NCI-H2196 treated with DMSO at 0.1 percent for 48 hours (cell line): ENCODE measurements at regions not wholly inside any gene's neighbourhood (a gene's known extent, or its start where the extent isn't known, plus 50 kb on each side); places are given as distances from the start of the nearest gene placed in this dataset.

ENCODE experiments used
- DNase-seq: peaks from one replicate; lab custom pipeline; 2025; ENCODE audit not compliant: unreplicated experiment; lab: John Stamatoyannopoulos, UW

DNA sequence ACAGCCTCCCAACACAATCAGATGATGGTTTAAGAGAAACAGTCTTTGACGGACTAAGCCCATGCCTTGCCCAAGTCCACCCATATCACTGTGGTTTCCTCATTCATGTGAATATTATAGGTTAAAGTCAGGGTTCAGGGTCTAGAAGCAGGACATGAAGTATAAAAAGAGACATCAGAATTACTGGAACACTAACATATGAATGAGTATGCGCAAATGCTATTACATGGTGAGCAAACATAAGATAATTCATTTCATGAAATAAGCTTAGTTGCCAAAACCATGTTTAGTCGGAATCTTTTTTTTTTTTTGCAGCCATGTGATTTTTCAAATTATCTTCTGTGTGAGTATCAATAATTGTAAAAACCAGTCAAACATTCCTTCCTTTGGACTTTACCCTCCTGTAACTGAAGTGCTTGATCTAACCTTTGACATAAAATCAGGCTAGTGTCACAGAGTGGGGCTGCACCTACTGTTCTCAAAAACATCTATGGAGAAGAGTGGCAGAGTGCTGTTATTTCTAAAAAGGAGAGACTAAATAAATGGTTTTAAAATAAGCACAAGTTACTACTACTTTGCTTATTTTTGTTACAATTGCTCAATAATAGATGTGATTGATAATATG lies 84.9 kb upstream of the NRIP1 start:
- DNase-seq, result no peak

DNA sequence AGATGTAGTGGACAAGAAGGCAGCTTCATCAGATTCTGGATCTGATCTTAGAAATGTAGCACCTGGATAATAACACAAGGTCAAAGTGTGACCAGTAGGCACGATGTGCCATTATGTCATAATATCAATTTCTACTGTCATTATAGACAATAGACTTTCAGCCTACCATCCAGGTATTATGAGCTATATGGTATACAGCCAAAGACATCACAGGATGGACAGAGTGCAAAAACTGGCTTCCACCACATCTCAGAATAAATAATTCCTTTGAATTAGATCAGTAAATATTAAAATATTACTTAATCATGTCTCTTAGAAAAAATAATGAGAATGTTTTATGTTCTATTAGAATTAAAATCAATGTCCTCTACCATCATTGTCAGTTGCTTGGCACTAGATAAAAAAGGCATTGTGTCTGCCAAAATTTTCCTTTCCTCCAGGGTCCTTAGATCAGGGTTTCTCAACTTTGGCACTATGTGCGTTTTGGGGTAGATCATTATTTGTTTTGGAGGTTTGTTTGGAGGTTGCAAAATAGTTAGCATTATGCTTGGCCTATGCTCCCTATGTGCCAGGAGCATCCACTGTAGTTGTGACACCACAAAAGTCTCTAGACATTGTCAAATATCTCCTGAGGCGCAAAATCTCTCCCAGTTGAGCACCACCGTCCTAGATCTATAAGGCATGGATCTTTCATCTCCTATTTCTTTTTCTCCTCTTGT lies 86.7 kb upstream of the NRIP1 start:
- DNase-seq, result no peak

DNA sequence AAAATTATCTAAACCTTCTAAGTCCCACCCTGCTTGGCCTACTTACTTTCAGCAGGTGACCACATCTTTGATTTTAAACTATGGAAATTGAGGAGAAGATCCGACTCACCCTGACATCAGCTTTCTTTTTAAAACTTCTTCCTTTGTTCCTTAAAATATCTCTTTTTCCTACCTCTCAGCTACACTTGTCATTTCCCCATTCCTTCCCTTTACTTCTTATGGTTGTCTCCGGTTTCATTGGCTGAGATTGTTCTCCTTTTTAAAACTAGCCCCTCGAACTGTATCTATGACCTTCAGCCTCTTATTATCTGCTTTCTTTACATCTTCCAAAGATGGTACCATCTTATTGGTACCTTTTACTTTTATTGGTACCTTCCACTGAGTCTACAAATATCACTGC lies 87.8 kb upstream of the NRIP1 start:
- no peak for DNase-seq

DNA sequence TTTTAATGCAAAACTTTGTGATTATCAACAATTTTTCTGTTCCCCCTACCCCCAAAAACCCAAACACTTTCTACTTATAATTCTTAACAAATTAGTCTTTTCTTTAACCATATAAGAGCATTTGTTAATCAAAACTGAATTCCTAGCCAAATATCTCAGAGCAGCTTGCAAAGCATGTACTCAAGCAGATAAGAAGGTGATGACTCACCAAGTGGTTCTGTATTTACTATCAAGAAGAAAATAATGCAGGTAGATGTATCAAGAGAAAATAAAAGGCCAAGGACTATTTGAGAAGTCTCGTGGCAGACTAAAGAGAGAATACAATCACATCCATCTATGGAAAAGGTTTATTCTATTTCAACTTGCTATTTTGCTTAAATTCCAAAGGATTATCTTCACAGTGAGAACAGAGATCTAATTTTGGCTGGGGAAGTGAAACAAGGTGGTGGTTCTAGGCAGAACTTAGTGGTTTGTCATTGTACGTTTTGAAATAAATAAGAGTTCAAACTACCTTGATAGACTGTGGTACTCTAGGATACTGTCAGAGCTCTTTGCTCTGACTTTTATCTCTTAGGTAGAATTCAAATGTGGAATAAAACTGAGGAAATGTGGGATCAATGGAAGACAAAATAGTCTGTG lies 94.7 kb upstream of the NRIP1 start:
- DNase-seq, result no peak

DNA sequence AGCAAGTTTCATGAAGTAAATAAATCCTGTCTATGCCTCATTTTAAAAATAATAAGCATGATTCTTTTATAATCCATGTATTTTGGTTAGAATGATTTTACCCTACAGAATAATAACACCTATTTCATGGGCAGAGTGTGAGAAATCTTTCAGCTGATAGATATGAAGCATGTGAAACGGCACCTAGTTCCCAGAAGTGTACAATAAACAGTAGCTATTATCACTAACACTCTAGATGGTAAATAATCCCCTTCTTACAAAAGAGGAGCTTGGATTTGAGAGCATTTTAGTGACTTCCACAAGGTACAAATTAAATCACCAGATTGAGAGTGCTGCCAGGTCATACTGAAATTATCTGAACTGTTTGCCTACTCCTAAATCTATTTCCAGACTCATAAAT lies 95.3 kb upstream of the NRIP1 start:
- no peak for DNase-seq

DNA sequence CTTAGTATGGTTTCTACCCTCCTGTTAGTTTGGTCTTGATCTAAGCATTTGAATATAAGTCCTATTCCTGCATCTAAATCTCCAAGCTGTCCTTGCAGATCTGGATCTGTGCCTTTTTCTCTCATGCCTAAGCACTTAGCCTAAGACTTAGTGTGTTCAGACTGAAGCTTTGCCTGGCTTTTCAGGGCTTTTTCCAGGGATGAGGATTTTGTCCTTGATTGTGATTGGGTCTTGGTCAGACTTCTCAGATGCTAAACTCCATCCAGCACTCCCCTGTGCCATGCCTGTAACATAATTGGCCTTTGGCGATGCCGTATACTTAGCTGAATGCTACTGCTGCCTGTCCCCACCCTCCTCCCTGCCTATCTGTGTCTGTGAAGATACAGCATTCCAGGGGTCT lies 98.1 kb upstream of the NRIP1 start:
- no peak for DNase-seq

DNA sequence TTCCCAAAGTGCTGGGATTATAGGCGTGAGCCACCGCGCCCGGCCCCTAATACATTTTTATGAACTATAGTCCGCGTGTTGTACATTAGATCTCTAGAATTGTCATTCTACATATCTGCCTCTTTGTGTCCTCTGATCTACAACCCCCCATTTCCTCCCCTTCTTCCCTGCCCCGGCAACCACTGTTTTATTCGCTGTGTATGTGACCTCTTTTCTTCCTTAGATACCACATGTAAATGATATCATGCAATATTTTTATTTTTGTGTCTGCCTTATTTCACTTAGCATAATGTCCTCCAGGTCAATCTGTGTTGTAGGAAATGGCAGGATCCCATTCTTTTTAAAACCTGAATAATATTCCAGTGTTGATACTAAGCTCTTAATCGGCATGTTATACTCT lies 99.5 kb upstream of the NRIP1 start:
- DNase-seq, result no peak

DNA sequence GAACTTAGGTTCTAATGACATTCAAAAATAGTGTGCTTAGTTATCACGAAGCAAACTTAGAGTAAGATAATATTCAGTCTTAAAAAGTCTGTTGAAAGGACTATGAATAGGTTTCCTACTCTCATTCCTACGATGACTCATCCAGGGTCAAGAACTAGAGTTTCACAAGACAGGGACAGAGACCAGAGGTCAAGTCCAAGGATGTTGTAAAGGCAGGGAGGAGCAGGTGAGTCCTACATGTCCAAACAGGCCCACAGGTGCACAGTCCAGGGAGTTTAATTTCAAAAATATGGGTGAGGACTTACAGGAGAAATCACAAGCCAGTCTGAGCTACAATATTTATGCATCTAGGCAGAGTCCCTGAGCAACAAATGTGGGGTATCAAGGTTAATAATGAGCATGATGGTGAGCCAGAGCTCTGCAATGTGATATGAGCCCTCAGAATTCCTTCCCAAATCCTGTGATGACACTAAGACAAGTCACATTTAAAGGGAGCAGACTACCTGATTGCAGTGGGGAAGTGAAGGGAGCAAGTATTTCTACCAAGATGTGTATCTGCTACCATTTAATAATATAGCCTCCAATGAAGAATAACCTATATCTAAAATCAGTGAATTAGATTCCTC lies 100.0 kb upstream of the NRIP1 start:
- peak; percentile 21 for DNase-seq

DNA sequence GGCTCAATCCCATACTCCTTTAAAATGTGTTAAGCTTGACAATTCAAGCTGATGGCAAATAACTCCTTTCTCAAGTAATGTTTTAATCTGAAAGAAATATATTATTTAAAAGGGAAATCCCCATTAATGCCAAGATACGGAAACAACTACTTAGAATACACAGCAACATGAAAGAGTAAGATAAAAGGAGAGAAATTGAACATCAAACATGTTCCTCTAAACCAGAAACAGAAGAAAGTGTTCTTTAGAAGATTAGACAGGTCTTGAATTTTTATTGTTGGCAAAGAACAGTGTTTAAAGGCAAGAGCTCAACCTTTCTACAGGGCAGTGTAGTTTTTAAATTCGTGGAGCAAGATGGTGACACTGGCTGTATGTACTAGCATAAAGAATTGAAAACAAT lies 105.8 kb upstream of the NRIP1 start:
- DNase-seq, result no peak

DNA sequence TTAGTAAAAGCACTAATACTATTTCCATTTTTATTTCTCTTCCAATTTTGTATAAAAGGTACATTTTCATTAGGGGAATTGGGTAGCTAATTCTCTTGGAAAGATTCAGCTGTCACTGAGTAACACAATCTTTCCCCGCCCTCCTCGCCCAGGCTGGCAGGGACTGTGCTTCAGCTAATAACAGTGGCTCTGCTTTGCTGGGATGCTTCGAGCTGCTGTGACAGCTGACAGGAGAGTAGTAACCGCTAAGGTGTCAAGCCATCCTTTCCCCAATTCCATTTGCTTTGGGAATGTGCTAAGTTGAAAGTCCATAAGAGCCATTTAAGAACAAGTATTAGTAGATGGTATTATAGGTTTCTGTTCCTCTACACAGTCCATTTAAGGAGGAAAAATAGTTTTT lies 106.7 kb upstream of the NRIP1 start:
- DNase-seq, result no peak

DNA sequence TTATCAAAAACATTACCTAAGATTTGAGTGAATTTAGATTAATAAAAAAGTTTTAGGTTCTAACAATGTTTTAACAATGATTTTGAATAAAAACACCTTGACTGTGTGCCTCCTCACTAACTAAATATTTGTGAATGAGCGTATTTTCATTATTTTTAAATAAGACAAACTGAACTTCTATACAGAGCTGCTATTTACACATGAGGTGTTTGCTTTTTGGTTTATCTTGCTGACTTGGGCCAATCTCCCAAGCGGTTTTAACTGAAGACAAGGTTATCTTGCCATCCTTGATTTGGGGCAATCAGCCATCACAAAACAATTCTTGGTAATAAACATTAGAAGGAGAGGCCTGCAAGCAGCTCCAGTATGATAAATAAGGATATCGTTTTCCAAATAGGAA lies 108.2 kb upstream of the NRIP1 start:
- no peak for DNase-seq

DNA sequence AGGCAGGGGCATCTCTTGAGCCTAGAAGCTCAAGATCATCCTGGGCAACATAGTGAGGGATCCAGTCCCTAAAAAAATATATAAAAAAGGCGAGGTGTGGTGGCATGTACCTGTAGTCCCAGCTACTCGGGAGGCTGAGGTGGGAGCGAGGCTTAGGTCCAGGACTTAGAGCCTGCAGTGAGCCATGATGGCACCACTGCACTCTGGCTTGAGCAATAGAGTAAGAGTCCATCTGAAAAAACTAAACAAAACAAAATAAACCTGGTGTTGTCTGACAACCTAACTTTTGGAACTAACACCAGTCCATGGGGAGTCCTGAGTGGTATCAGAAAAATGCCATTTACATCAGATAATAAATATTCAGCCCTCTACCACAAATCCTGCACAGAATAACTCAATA lies 110.1 kb upstream of the NRIP1 start:
- DNase-seq, result no peak

DNA sequence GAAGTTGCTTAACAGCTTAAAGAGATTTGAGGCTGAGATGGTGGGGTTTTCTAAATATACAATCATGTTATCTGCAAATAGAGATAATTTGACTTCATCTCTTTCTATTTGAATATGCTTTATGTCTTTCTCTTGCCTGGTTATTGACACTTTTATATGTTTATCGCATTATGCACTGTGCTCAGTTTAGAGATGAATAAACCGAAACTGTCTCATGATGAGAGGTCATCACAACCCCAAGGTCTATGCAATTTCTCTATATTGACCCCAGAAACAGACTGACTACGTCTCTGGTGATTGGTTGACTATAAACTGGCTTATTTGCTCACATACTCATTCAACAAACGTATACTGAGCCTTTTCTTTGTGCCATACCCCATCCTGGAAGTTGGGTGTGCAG lies 117.9 kb upstream of the NRIP1 start:
- DNase-seq, result no peak

DNA sequence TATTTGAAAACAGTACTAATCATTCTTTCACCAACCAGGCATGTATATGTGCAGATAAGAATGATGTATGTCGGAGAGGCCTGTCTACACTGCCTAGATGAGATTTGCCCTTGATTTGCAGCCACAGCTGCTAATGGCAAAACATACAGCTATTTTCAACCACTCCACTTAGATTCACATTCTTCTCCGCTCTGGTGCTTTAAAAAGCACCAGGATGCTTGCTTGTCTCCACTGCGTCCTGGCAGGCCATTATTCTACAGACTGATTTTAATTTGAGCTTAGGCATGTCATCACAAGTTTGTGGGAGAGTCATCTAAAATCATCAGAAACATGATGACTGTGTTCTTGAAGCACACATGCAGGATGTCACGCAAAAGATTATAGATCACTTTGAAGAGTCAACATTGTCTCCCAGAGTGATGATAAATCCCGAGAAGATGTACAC lies 119.0 kb upstream of the NRIP1 start:
- DNase-seq, result no peak

DNA sequence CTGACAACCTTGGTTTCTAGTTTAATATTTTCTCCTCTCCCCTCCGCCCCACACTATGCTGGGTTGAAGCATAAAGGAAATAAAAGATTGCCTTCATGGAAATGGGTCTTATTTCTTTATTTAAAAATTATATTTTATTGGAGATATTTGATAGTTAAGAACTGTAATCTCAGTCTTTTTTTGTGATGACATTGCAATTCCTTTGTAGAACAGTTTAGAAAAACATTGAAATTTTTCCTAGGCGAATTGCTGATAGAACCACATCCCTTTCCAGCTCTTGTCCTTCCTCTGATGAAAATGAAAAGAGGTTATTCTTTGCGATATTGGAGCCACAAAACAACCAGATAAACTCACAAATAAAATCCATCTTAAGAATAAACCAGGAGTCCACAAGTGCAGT lies 125.6 kb upstream of the NRIP1 start:
- no peak for DNase-seq

DNA sequence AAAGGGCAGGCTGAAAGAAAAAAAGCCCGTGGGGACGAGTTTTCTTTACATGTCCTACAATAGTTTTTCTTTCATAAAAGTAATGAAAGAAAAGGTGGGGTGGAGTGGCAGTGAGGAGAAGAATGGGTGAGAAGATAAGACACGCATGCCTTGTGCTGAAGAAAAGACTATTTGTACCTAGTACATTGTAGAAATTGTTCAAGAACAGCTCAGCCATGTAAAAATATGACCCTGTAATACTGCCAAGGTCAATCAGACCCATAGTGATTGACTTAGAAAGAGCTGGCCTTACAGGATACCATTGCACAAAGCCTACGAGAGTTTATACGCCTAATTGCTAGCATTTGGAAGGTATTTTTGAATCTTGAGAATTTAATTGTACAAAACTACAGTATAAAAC lies 126.0 kb upstream of the NRIP1 start:
- no peak for DNase-seq

DNA sequence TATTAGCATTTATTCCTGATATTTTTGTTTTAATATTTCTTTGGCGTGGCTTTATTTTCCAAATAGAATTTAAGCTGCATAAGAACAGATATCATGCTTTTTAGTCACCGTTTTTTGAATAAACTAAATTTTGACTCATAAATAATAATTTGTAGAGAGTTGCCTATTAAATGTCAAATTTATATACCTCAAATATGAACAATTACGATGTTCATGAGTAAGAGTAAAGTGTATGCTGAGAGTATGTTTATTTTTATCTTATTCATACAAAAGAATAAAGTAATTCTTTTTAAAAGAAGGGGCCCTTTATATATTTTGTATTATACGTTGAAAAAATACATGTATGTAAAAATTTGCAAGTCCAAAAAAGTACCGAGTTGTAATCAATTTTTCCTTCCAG lies 126.5 kb upstream of the NRIP1 start:
- no peak for DNase-seq

DNA sequence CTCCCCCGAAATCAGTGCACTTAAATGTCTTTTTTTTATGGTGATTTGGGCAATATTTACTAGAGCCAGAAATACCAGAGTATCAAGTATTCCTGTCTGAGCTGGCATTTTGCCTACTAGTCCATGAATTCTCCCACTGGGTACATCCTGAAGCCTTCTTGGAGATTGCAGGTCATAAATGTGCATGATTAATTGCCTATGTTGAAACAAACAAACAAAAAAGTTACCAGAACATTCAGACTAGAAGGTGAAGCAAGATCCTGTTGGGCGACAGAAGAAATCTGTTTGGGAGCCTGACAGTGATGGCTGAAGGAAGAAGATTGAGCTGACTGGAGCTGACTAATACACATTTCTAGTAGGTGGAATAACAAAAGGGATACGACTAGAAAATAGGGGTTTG lies 127.4 kb upstream of the NRIP1 start:
- no peak for DNase-seq

DNA sequence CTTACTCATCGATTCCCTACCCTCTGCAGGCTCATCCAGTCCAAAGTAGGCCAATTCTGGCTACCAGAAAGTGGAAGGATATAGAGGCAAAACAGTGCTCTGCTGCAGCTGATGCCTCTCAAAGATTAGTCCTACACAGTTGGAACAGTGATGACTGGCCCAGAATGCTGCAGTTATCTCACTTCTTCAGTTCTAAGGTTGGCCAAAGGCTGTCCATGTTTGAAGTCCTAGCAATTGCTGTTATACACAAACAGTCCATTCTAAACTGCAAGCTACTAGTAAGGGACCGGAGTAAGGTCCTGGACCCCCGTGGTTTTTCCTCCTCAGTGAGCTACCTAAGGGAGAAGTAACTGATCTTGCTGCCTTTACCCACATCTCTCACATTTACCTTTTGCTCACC lies 129.1 kb upstream of the NRIP1 start:
- DNase-seq, result no peak

DNA sequence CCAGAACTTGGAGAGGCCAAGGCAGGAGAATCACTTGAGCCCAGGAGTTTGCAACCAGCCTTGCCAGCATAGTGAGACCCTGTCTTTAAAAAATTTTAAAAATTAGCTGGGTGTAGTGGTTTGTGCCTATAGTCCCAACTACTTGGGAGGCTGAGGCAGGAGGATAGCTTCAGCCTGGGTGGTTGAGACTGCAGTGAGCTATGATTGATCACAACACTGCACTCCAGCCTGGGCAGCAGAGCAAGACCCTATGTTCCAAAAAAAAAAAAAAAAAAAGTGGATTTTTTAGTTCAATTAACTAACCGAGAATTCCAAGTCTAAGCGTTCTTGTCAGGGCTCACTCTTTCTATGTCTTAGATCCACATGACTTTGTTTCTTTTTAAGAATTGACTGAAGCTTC lies 130.3 kb upstream of the NRIP1 start:
- no peak for DNase-seq

DNA sequence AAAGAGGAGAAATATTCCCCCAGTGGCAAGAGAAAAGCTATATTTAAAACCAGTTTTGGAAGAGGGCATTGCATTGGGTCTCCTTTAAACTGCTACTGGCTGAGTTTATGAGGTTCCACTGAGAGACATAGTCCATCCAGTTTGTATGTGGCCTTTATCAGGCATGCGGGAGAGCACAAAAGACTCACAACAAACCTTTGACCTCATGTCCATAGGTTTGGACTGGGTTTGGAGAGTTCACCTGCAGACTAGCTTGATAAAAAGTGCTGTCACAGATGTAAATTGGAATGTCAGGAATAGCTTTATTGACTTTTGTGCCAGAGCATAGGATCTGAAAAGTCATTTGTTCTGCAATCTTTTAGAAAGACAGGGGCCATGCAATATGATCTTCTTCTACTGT lies 131.0 kb upstream of the NRIP1 start:
- no peak for DNase-seq

DNA sequence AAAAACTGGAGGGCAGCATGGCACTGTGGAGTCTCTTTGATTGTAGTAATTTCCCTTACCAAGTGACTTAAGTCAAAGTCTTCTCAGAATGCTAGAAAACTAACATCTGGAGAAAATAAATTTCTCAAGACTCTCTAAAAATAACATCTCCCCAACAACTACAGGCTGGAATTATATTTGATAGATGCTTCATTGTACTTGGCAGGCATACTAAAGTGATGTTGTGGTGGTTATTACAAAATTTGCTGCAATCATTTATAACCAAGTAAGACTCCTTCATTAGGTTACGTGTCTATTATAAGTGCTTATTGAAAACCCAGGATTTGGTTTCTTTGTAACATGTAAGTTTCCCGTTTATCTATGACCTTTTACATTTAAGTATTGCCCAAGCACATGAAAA lies 132.9 kb upstream of the NRIP1 start:
- DNase-seq, result no peak
